GM12891 (cell line): ENCODE measurements at regions not wholly inside any gene's neighbourhood (a gene's known extent, or its start where the extent isn't known, plus 50 kb on each side); places are given as distances from the start of the nearest gene placed in this dataset.
A peak's percentile ranks its signal among the peaks of the same experiment; 100 is the strongest.

ENCODE experiments used
- DNase-seq: peaks from one replicate; pipeline ENCODE4 v3.0.0; 2011; ENCODE audit warnings: low spot score; ENCODE audit not compliant: insufficient read length
- FAIRE-seq: peaks from 2 replicates; lab custom pipeline; 2011; peaks lifted over from hg19 to GRCh38; lab: Jason Lieb, UNC
- PAX5 ChIP-seq: IDR thresholded peaks from 2 replicates; pipeline ENCODE4 v1.6.1; 2011; ENCODE audit warnings: low read length, moderate library complexity, mild to moderate bottlenecking; ENCODE audit not compliant: insufficient read depth, severe bottlenecking
- POLR2A ChIP-seq: IDR thresholded peaks from 2 replicates; pipeline ENCODE4 v1.6.1; 2011; ENCODE audit warnings: low read depth, low read length, control low read depth
- POLR2AphosphoS5 ChIP-seq: IDR thresholded peaks from 2 replicates; pipeline ENCODE4 v1.6.1; 2011; ENCODE audit warnings: low read depth, low read length, control low read depth
- POU2F2 ChIP-seq: IDR thresholded peaks from 2 replicates; pipeline ENCODE4 v1.6.1; 2011; ENCODE audit warnings: low read depth, mild to moderate bottlenecking, control low read depth, low read length, moderate library complexity
- SPI1 ChIP-seq: IDR thresholded peaks from 2 replicates; pipeline ENCODE4 v1.6.1; 2011; ENCODE audit warnings: low read depth, low read length, control low read depth
- TAF1 ChIP-seq: IDR thresholded peaks from 2 replicates; pipeline ENCODE4 v1.6.1; 2011; ENCODE audit warnings: low read depth, low read length, control low read depth

DNA sequence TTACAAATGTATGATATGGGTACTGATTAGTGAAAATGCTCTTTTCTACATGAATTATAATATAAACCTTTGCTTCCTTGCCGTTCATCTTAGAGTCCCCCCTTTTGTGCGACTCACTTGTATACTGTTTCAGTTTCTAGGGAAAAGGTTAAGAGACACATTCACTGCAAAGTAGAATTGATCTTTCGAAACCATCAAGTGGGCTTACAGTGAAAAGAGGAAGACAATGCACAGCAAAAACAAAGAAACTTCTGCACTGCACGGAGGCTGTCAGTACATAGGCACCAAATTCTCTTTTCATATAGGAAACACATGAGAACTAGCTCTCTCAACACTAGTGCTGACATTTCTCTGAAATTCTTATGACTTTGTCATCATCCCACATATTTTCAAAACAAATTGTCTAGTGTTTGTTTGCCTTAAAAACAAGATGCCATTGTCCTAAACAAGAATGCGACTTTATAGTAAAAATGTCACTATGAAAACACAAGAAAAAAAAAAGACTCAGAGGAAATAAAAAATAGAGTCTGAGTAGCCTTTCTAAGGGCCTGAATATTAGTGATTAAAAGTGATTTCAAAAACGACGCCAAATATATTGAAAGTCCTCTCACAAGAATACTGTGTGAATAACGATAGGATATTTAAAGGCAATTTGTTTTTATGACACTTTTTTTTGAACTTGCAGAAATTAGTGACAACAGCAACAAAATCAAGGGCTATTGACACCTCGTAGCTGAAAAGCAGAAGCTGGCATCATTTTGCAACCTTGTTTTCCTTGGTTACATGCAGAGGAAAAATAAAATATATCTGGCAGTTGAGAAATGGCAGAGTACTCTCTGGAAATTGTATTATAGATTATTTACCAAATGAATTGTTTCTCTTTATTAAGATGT, 827.0 kb downstream of the BCL11A start:
- TF ChIP-seq SPI1, result peak; percentile 46; the same call in 1 of the 2 replicates
- no peak for TF ChIP-seq POLR2A
- no peak for DNase-seq
- FAIRE-seq, result no peak

DNA sequence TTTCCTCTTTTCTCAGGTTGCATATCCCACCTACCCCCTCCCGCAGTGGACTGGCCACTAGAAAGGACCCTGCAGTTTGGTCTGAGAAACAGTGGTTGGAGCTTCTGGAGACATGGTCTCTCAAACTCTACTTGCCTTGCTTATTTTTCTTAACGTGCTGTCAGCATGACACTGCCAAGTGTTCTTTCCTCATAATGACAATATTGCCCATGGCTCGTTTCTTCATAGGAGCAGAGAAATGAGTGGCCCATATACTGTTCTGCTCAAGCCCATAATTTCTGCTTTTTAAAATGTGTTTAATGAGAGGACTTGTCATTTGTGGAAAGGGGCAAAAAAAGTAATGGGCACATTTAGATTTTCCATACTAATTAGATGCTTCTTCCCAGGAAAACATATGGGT, 828.7 kb downstream of the BCL11A start:
- FAIRE-seq (no peak), DNase-seq (no peak)
- TF ChIP-seq TAF1 (no peak), POLR2A (no peak), POLR2AphosphoS5 (no peak), POU2F2 (no peak), SPI1 (no peak), PAX5 (no peak)

DNA sequence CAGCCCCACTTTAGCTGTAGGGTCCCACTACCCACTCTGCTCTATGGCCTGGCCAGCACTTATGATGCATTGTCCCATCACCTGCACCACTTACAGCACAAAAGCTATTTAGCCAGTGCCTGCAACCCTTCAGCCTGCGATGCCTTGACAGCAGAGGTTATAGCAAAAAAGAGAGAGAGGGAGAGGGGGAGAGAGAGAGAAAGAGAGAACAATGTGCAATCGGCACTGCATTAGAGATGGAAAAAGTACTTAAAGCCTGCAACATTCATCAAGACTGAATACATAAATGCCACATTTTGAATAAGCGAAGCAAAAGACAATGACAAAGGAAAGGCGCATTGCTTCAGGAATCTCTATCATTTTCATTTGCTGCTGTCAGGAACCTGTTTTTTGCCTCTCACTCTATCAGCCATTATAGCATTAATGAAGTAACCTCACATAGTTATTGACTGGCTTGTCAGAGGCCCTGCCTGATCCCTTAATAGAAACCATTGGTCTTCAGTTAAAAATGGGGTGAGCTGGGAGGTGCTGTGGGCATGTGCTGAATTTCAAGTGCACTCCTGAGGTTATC, 833.1 kb downstream of the BCL11A start:
- TF ChIP-seq TAF1 (no peak), POLR2A (no peak), PAX5 (no peak), POLR2AphosphoS5 (no peak), POU2F2 (no peak), SPI1 (no peak)
- no peak for FAIRE-seq
- no peak for DNase-seq

DNA sequence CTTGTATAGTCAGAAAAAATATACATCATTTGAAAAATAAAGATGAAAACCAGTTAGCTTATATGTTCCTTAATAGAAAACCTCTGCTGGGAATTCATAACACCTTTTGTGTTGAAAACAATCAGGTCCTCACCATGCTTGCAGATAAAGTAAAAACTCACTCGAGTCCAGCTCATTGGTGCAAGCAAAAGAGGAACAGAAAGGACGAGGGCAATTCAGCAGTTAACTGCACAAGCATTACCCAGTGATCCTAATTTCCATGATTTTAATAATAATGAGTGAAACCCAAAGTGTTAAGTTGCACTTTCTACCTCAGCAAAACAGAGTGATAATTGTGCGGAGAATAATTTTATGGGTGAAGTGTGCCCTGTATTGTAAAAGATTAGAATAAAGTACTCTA, 839.9 kb downstream of the BCL11A start:
- TF ChIP-seq SPI1 (peak; percentile 76), POLR2AphosphoS5 (no peak)
- FAIRE-seq, result no peak
- DNase-seq, result no peak

DNA sequence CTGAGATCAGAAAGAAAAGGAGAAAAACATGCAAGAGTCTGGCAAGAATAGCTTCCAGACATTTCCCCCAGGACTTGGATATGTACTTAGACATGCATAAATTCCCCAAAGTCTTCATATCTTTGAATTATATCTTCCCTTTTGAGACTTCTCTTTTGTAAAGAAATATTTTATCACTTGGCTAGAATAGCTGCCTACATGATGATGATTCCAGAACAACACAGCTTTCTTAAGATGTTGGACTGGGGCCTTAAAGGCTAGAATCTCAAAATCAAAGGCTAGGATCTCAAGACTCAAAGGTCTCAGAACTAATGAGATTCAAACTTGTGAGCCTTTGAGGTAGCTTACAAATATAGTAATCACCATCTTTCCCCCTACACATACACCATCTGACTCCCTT, 842.3 kb downstream of the BCL11A start:
- no peak for DNase-seq
- TF ChIP-seq SPI1, result no peak
- FAIRE-seq, result no peak

DNA sequence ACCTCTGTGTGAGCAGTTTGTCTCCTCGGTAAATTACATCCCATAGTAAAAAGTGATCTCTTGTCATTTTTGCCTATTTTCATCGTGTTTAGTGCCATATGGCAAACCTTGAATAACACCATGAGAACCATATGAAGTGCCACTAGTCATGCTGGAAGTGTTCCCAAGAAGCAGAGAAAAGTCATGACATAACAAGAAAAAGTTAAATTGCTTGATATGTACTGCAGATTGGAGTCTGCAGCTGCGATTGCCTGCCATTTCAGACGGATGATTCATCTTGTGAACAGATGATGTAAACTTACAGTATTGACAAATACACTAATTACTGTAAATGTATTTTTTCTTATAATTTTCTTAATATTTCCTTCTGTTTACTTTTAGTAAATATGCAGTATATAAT, 846.7 kb downstream of the BCL11A start:
- FAIRE-seq (no peak), DNase-seq (no peak)
- TF ChIP-seq POLR2AphosphoS5 (no peak), PAX5 (no peak), POLR2A (no peak), TAF1 (no peak)

DNA sequence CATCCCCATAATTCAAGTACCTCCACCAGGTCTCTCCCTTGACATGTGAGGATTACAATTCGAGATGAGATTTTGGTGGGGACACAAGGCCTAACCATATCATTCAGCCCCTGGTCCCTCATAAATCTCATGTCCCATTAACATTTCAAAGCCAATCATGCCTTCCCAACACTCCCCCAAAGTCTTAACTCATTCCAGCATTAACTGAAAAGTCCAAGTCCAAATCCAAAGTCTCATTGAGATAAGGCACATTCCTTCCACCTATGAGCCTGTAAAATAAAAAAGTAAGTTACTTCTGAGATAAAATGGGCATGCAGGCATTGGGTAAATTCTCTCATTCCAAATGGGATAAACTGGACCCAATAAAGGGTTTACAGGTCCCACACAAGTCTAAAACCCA, 849.7 kb downstream of the BCL11A start:
- no peak for FAIRE-seq
- TF ChIP-seq POLR2A, result no peak
- TF ChIP-seq POU2F2, result no peak
- TF ChIP-seq TAF1, result no peak
- no peak for TF ChIP-seq POLR2AphosphoS5
- no peak for DNase-seq

DNA sequence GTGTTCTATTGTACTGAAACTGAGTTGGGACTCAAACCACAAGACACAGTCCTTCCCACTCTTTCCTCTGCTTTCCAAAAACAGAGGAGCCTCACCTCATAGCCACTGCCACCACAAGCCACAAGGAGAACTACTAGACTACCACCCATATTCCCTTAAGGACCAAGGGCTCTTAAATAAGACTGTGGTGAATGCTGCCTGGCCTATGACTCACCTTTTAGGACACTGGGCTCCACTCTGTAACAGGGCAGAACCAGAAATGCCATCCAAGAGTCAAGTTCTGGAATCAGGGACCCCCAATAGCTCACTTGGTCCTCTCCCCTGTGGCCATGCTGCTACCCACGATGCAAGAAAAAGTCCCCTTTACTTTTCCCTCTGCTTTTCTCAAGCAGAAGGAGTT, 851.4 kb downstream of the BCL11A start:
- no peak for TF ChIP-seq SPI1
- no peak for TF ChIP-seq POLR2A
- TF ChIP-seq POU2F2, result no peak
- no peak for TF ChIP-seq POLR2AphosphoS5
- TF ChIP-seq PAX5, result no peak
- TF ChIP-seq TAF1, result no peak
- no peak for DNase-seq
- FAIRE-seq, result no peak

DNA sequence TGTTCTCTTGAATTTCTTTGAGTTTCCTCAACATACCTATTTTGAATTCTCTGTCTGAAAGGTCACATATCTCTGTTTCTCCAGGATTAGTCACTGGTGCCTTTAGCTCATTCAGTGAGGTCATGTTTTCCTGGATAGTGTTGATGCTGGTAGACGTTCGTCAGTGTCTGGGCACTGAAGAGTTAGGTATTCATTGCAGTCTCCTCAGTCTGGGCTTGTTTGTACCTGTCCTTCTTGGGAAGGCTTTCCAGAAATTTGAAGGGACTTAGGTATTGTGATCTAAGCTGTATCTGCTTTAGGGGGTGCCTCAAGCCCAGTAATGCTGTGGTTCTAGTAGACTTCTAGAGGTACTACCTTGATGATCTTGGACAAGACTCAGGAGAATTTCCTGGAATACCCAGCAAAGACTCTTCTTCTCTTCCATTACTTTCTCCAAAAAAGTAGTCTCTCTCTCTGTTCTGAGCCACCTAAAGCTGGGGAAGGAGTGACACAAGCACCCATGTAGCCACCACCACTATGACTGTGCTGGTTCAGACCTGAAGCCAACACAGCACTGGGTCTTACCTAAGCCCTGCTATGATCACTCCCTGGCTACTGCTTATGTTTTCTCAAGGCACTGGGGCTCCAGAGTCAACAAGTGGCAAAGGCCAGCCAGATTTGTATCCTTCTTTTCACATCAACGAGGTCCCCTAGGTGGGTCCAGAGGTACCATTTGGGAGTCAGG, 852.0 kb downstream of the BCL11A start:
- no peak for DNase-seq
- FAIRE-seq, result no peak
- TF ChIP-seq PAX5, result no peak
- no peak for TF ChIP-seq POU2F2
- no peak for TF ChIP-seq POLR2AphosphoS5
- TF ChIP-seq TAF1, result no peak
- no peak for TF ChIP-seq SPI1

DNA sequence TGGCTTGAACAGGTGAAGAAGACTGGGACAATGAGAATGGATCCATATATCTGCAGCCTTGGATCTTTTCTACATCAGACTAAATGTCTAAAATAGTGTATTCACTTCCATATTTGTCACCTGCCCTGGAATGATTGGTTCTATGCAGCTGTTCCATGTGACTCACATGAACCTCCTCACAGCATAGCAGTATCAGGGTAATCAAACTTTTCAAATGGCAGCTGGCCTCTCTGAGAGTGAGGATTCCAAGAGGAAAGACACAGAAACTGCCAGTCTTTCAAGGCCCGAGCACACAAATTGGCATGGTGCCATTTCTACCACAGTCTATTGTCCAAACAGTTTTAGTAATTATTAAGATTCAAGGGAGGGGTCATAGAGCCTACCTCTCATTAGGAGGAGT, 859.3 kb downstream of the BCL11A start:
- TF ChIP-seq TAF1, result no peak
- TF ChIP-seq POU2F2, result no peak
- TF ChIP-seq SPI1, result no peak
- TF ChIP-seq PAX5, result no peak
- FAIRE-seq (no peak), DNase-seq (no peak)
